SK-N-MC (cell line): ENCODE measurements at regions not wholly inside any gene's neighbourhood (a gene's known extent, or its start where the extent isn't known, plus 50 kb on each side); places are given as distances from the start of the nearest gene placed in this dataset.

Source experiments
- EZH2 ChIP-seq: fragments of 200-600 bp; sonication (generic); IDR thresholded peaks from one replicate; pipeline ENCODE4 v1.6.1; 2017; ENCODE audit warnings: antibody characterized with exemption
- POLR2AphosphoS5 ChIP-seq: IDR thresholded peaks from 2 replicates; pipeline ENCODE4 v1.6.1; 2012; ENCODE audit warnings: mild to moderate bottlenecking, low read depth, low read length, borderline replicate concordance

DNA sequence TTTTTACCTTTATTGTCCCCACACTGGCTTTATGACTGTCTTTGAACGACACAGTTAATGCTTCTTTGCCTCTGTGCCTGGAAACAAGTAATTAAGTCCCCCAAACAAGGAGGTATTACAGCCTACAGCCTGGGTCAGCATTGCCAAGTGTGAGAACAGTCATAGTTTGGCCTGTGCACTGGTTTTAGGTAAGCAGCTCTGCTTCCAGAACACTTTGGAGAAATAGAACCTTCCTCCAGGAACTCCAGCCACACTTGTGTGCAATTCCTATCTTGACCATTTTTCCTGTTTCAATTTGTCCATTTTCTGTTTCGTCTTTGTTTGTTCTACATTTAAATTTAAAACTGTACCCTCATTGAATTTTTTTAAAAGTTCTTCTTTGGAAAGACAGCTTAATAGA, 568.2 kb downstream of the TUSC7 start:
- TF ChIP-seq EZH2, result no peak
- no peak for TF ChIP-seq POLR2AphosphoS5
